ENCODE measurements at regions not wholly inside any gene's neighbourhood (a gene's known extent, or its start where the extent isn't known, plus 50 kb on each side); places are given as distances from the start of the nearest gene placed in this dataset.

DNA sequence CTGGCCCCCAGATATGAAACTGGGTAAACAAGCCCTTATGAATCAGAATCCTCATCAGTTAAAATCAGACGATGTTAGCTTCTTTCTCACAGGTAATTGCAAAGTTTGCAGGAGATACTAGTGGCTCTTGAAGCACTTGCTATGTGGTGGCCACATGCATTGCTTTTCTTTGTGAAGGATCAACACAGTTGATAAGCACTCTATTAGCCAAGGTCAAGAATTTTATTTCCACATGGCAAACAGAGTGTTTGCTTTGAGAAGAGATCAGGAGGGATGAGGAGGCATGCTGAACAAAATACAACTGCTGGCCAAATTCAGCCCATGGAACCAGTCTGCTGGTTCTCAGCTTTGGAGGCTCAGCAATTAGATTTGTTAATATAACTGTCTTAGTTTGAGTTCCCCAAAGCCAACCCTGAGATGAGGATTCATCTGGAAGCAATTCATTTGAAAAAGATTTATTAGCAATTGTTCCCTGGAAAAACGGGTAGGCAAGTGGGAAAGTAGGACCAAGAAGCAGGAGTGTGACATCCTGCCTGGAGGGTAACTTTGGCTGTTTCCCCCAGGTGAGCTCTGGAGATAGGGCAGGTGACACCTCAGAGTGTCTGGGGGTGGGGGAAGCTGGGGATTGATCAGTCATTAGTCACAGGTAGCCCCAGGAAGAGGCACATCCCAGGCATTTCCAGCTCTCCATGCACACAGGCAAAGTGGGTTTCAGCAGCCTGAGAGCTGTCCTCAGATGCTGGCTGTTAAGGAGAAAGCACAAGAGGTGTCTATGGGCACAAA, 180.3 kb downstream of the ABHD5 start:
- Mint-ChIP-seq H3K27ac (ENCODE audit: unreplicated experiment) (no peak overlapping the region), H3K27me3 (ENCODE audit: insufficient read depth, unreplicated experiment) (no peaks in the 10 kb centered on the region), H3K4me1 (ENCODE audit: low read depth, unreplicated experiment) (peaks cover 11% of the 10 kb centered on the region), H3K9me3 (ENCODE audit: unreplicated experiment) (no peaks in the 10 kb centered on the region), H3K36me3 (ENCODE audit: insufficient read depth, unreplicated experiment) (no peaks in the 10 kb centered on the region), H3K4me3 (ENCODE audit: unreplicated experiment) (no peak overlapping the region)
- Histone ChIP-seq H3K27me3 (replicated peaks; ENCODE audit: control insufficient read depth, insufficient read depth, low read length) (no peaks in the 10 kb centered on the region), H3K4me1 (peaks cover 11% of the 10 kb centered on the region), H3K9me3 (no peaks in the 10 kb centered on the region), H3K36me3 (ENCODE audit: control insufficient read depth, insufficient read depth, low read length) (no peaks in the 10 kb centered on the region), H3K4me3 (ENCODE audit: low read depth, low read length) (no peak overlapping the region)
- CTCF ChIA-PET = no interaction called here
- TF ChIP-seq, protein P1, sequence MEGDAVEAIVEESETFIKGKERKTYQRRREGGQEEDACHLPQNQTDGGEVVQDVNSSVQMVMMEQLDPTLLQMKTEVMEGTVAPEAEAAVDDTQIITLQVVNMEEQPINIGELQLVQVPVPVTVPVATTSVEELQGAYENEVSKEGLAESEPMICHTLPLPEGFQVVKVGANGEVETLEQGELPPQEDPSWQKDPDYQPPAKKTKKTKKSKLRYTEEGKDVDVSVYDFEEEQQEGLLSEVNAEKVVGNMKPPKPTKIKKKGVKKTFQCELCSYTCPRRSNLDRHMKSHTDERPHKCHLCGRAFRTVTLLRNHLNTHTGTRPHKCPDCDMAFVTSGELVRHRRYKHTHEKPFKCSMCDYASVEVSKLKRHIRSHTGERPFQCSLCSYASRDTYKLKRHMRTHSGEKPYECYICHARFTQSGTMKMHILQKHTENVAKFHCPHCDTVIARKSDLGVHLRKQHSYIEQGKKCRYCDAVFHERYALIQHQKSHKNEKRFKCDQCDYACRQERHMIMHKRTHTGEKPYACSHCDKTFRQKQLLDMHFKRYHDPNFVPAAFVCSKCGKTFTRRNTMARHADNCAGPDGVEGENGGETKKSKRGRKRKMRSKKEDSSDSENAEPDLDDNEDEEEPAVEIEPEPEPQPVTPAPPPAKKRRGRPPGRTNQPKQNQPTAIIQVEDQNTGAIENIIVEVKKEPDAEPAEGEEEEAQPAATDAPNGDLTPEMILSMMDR (IDR thresholded peaks at IDR 0.05; ENCODE audit: insufficient read depth in 1 of 2, low read depth in 1 of 2, low read length in 1 of 2, severe bottlenecking in 1 of 2, unreplicated experiment in 1 of 2) = no peak
- intact Hi-C loops (cut with micrococcal nuclease; ENCODE audit: unreplicated experiment) = no loop called here
- POLR2A ChIA-PET = no interaction called here
- BruUV-seq (replicated peaks) = no TSS peak
- DNase-seq = no peak

DNA sequence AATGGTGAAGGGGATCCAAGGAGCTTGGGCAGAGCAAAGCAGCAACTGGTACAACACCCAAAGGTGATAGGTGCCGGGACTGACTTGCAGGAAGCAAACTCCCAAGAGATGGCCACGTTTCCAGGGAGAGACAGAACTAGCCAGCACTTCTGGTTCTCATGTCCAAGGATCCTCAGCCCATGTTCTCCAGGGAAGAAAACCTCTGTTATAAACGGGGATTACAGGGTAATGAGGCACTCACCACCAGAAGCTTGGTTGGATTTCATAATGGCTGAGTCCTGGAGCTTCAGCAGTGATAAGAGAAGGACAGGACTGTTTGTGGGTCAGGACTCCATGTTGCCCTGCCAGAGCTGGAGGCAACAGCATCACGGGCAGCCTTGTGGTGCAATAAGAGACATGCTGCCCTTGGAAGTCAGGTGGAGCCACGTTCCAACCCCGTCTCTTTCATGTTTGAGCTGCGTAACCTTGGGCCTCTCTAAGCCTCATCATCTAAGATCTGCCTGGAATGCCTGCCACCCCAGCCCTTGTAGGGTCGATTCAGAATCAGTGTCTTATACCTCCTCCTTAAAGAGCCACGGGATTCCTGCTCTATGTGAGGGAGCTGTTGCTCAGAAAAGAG, 181.0 kb downstream of the ABHD5 start:
- Mint-ChIP-seq H3K27me3 (ENCODE audit: insufficient read depth, unreplicated experiment) (no peaks in the 10 kb centered on the region), H3K9me3 (ENCODE audit: unreplicated experiment) (no peaks in the 10 kb centered on the region), H3K36me3 (ENCODE audit: insufficient read depth, unreplicated experiment) (no peaks in the 10 kb centered on the region), H3K4me3 (ENCODE audit: unreplicated experiment) (no peak overlapping the region), H3K27ac (ENCODE audit: unreplicated experiment) (no peak overlapping the region), H3K4me1 (ENCODE audit: low read depth, unreplicated experiment) (peaks cover 9% of the 10 kb centered on the region)
- no peaks in the 10 kb centered on the region for H3K36me3 ChIP-seq (ENCODE audit: control insufficient read depth, insufficient read depth, low read length)
- intact Hi-C loops (cut with micrococcal nuclease; ENCODE audit: unreplicated experiment) = no loop called here
- H3K9me3 ChIP-seq = no peaks in the 10 kb centered on the region
- no peaks in the 10 kb centered on the region for H3K27me3 ChIP-seq (replicated peaks; ENCODE audit: control insufficient read depth, insufficient read depth, low read length)
- no peak overlapping the region for H3K4me3 ChIP-seq (ENCODE audit: low read depth, low read length)
- H3K4me1 ChIP-seq = peaks cover 4% of the 10 kb centered on the region
- ChIA-PET CTCF (interaction anchor here (0.5 kb wide), 1 partner anchor 16 kb away, joined by 3 read pairs; no protein-coding TSS in a partner anchor), POLR2A (no interaction called here)
- TF ChIP-seq, protein P1 (IDR thresholded peaks at IDR 0.05; ENCODE audit: insufficient read depth in 1 of 2, low read depth in 1 of 2, low read length in 1 of 2, severe bottlenecking in 1 of 2, unreplicated experiment in 1 of 2) = no peak
- DNase-seq = no peak
- BruUV-seq (replicated peaks) = no TSS peak

DNA sequence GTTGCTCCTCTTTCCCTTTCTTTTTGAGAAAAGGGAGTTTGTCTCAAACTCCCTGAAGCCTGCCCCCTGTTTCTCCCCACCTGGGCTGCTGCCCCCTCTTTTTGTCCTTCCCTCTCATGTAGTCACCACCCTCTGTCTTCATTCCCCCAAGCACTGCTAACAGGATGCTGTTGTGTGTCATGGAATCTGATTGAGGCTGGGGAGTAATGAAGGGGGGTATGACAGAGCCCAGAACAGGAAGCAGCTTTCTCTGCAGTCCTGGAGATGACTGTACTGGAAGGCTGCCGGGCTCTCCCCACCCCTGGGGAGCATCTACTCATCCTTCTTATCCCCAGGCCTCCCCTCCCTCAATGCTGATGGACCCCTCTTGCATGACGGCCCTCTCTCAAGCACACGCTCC, 181.6 kb downstream of the ABHD5 start:
- CTCF ChIA-PET = interaction anchor here (0.5 kb wide), 1 partner anchor 17 kb away, joined by 3 read pairs; no protein-coding TSS in a partner anchor
- Mint-ChIP-seq H3K36me3 (ENCODE audit: insufficient read depth, unreplicated experiment) (no peaks in the 10 kb centered on the region), H3K27ac (ENCODE audit: unreplicated experiment) (no peak overlapping the region), H3K4me1 (ENCODE audit: low read depth, unreplicated experiment) (peaks cover 6% of the 10 kb centered on the region), H3K9me3 (ENCODE audit: unreplicated experiment) (no peaks in the 10 kb centered on the region), H3K27me3 (ENCODE audit: insufficient read depth, unreplicated experiment) (peaks cover 3% of the 10 kb centered on the region), H3K4me3 (ENCODE audit: unreplicated experiment) (no peak overlapping the region)
- intact Hi-C loops (cut with micrococcal nuclease; ENCODE audit: unreplicated experiment) = no loop called here
- no peak for DNase-seq
- POLR2A ChIA-PET = no interaction called here
- no TSS peak for BruUV-seq (replicated peaks)
- H3K4me3 ChIP-seq (ENCODE audit: low read depth, low read length) = no peak overlapping the region
- H3K36me3 ChIP-seq (ENCODE audit: control insufficient read depth, insufficient read depth, low read length) = no peaks in the 10 kb centered on the region
- H3K27me3 ChIP-seq (replicated peaks; ENCODE audit: control insufficient read depth, insufficient read depth, low read length) = no peaks in the 10 kb centered on the region
- no peaks in the 10 kb centered on the region for H3K9me3 ChIP-seq
- TF ChIP-seq, protein P1 (IDR thresholded peaks at IDR 0.05; ENCODE audit: insufficient read depth in 1 of 2, low read depth in 1 of 2, low read length in 1 of 2, severe bottlenecking in 1 of 2, unreplicated experiment in 1 of 2) = no peak
- H3K4me1 ChIP-seq = no peaks in the 10 kb centered on the region; the same call in 1 of the 2 replicates

Data from Caco-2 (cell line).